B cell (primary cell): ENCODE measurements at regions not wholly inside any gene's neighbourhood (a gene's known extent, or its start where the extent isn't known, plus 50 kb on each side); places are given as distances from the start of the nearest gene placed in this dataset.

Experiments used
- ATAC-seq: fragments of 200-7000 bp; cut with Tn5 transposase; one replicate; pipeline ENCODE4 v1.10.0; 2021; ENCODE audit warnings: low read depth, mild to moderate bottlenecking, moderate number of reproducible peaks, moderate library complexity
- CTCF ChIA-PET: fragments of 350-600 bp; sonication (Branson Sonifier 250); formaldehyde crosslinking; loops from one replicate; lab custom pipeline; 2021; ENCODE audit warnings: antibody characterized with exemption, inconsistent platforms; lab: Charles Lee
- POLR2A ChIA-PET: fragments of 350-600 bp; sonication (Branson Sonifier 250); formaldehyde crosslinking; loops from one replicate; lab custom pipeline; 2021; ENCODE audit warnings: antibody characterized with exemption; lab: Charles Lee
- DNase-seq: peaks from one replicate; pipeline ENCODE4 v3.0.0; 2013
- H2AFZ ChIP-seq: 2 replicates; pipeline ENCODE4 v1.6.1; 2012; ENCODE audit warnings: mild to moderate bottlenecking, low read depth, low read length; ENCODE audit not compliant: insufficient read depth, poor library complexity, severe bottlenecking
- H3K27ac ChIP-seq, 2 donors: 1 replicate in 1 of 2; 2 replicates in 1 of 2; pipeline ENCODE4 v1.5.1; 2012 to 2013; ENCODE audit warnings: low read length in 2 of 2, mild to moderate bottlenecking in 2 of 2, moderate library complexity in 1 of 2
- H3K27me3 ChIP-seq, 4 experiments: fragments of 200-600 bp in 1 of 4; sonication (generic) in 1 of 4; replicated peaks in 1 of 4; 1 replicate in 2 of 4; 2 replicates in 2 of 4; pipeline versions ENCODE4 v1.6.1 to v1.7.0; 2013 to 2016; ENCODE audit warnings: low read length in 3 of 4, mild to moderate bottlenecking in 2 of 4, mixed read lengths in 1 of 4, moderate library complexity in 1 of 4; ENCODE audit not compliant: insufficient read depth in 4 of 4, control insufficient read depth in 3 of 4; ENCODE audit errors: control extremely low read depth in 1 of 4
- H3K36me3 ChIP-seq, 2 experiments: replicated peaks in 1 of 2; 1 replicate in 1 of 2; 2 replicates in 1 of 2; pipeline versions ENCODE4 v1.6.1 to v1.7.1; 2013; ENCODE audit warnings: low read length in 1 of 2; ENCODE audit not compliant: insufficient read depth in 2 of 2, control insufficient read depth in 1 of 2; ENCODE audit errors: control extremely low read depth in 1 of 2, extremely low read depth in 1 of 2
- H3K4me1 ChIP-seq, 2 donors: fragments of 200-600 bp in 1 of 2; sonication (generic) in 1 of 2; 1 replicate in 1 of 2; 2 replicates in 1 of 2; pipeline versions ENCODE4 v1.5.1 to v1.6.1; 2013 to 2017; ENCODE audit warnings: low read length in 2 of 2; ENCODE audit not compliant: control insufficient read depth in 2 of 2, insufficient read depth in 2 of 2
- H3K4me2 ChIP-seq: replicated peaks from 2 replicates; pipeline ENCODE3; 2012; ENCODE audit warnings: mild to moderate bottlenecking, low read depth, low read length; ENCODE audit not compliant: poor library complexity, severe bottlenecking
- H3K4me3 ChIP-seq, 5 experiments: fragments of 200-600 bp in 1 of 5; sonication (generic) in 1 of 5; 1 replicate in 3 of 5; 2 replicates in 2 of 5; pipeline versions ENCODE4 v1.5.1 to v1.7.0; 2011 to 2016; ENCODE audit warnings: low read length in 4 of 5, mild to moderate bottlenecking in 4 of 5, low read depth in 2 of 5, control low read depth in 1 of 5, moderate library complexity in 1 of 5; ENCODE audit not compliant: insufficient read depth in 1 of 5; ENCODE audit errors: control extremely low read depth in 1 of 5, extremely low read depth in 1 of 5
- H3K79me2 ChIP-seq: fragments of 200-600 bp; sonication (generic); one replicate; pipeline ENCODE4 v1.6.0; 2016; ENCODE audit warnings: low read length; ENCODE audit not compliant: control insufficient read depth, insufficient read depth
- H3K9ac ChIP-seq: fragments of 200-600 bp; sonication (generic); 2 replicates; pipeline ENCODE4 v1.6.1; 2017; ENCODE audit warnings: mild to moderate bottlenecking, low read length, moderate library complexity
- H3K9me3 ChIP-seq, 3 donors: one replicate each; pipeline versions ENCODE4 v1.6.1 to v1.7.1; 2013; ENCODE audit warnings: low read length in 2 of 3; ENCODE audit not compliant: control insufficient read depth in 2 of 3, insufficient read depth in 1 of 3; ENCODE audit errors: control extremely low read depth in 1 of 3
- H4K20me1 ChIP-seq: 2 replicates; pipeline ENCODE4 v1.6.0; 2012; ENCODE audit warnings: mild to moderate bottlenecking, low read length; ENCODE audit not compliant: insufficient read depth, control insufficient read depth, poor library complexity, severe bottlenecking
- H3K27ac Mint-ChIP-seq: one replicate; pipeline ENCODE4 v1.8.0; 2021; ENCODE audit warnings: mixed read lengths
- H3K27me3 Mint-ChIP-seq: one replicate; pipeline ENCODE4 v1.8.0; 2021; ENCODE audit warnings: mixed read lengths
- H3K4me1 Mint-ChIP-seq: one replicate; pipeline ENCODE4 v1.8.0; 2021; ENCODE audit warnings: mixed read lengths
- H3K4me3 Mint-ChIP-seq: one replicate; pipeline ENCODE4 v1.8.0; 2021; ENCODE audit warnings: mixed read lengths
- H3K9me3 Mint-ChIP-seq: one replicate; pipeline ENCODE4 v1.8.0; 2022; ENCODE audit warnings: mixed read lengths; ENCODE audit not compliant: insufficient read depth
- EZH2 ChIP-seq: IDR thresholded peaks from 2 replicates; pipeline ENCODE4 v1.6.1; 2012; ENCODE audit warnings: borderline replicate concordance, low read depth, mild to moderate bottlenecking, moderate library complexity, low read length; ENCODE audit not compliant: insufficient read depth, poor library complexity, severe bottlenecking
- WGBS: methylation state at CpG from one replicate; pipeline ENCODE4 v1.1.5; 2013; ENCODE audit warnings: missing lambda C conversion rate; ENCODE audit not compliant: insufficient coverage; 5-methylcytosine and 5-hydroxymethylcytosine counted together
- intact Hi-C: fragments of 100-400 bp; cut with micrococcal nuclease; formaldehyde crosslinking; loops from one replicate; pipeline ENCODE4 v1.10.0; 2022
- TF ChIP-seq, protein P1 (sequence below): fragments of 200-600 bp; IDR thresholded peaks from one replicate; pipeline ENCODE4 v1.8.0; 2022; ENCODE audit warnings: antibody characterized with exemption, mild to moderate bottlenecking

DNA sequence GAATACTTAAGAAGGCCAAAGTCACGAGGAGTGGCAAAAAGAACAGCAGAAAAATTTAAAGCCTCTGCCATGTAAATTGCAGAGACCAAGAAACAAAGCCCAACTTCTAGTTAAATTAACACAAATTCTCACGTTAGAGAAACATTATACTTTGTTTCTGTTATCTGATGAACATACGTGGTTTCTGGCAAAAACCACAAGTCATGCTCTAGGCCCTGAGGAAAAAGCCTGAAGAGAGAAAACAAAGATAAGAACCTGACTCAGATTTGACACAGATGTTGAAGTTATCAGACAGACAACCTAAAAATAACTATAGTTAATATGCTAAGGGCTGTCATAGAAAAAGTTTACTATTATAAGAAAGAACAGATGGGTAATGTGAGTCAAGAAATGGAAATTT is 149.1 kb upstream of the PCDH10 start:
- no peak overlapping the region for H3K9ac ChIP-seq
- no peaks in the 10 kb centered on the region for H3K79me2 ChIP-seq
- no peaks in the 10 kb centered on the region for H3K9me3 ChIP-seq
- H3K36me3 ChIP-seq, result no peaks in the 10 kb centered on the region
- H3K9me3 Mint-ChIP-seq, result peaks cover 2% of the 10 kb centered on the region
- H3K27me3 ChIP-seq, result no peaks in the 10 kb centered on the region
- H3K4me1 ChIP-seq, result no peaks in the 10 kb centered on the region
- H3K27ac Mint-ChIP-seq, result no peak overlapping the region
- ChIA-PET CTCF (no interaction called here), POLR2A (no interaction called here)
- no peak overlapping the region for H3K4me3 ChIP-seq
- no peak overlapping the region for H3K4me2 ChIP-seq
- H2AFZ ChIP-seq, result no peak overlapping the region
- intact Hi-C loops, result no loop called here
- no peaks in the 10 kb centered on the region for H4K20me1 ChIP-seq
- no peaks in the 10 kb centered on the region for H3K4me1 Mint-ChIP-seq
- TF ChIP-seq EZH2, result no peak
- TF ChIP-seq, protein P1, sequence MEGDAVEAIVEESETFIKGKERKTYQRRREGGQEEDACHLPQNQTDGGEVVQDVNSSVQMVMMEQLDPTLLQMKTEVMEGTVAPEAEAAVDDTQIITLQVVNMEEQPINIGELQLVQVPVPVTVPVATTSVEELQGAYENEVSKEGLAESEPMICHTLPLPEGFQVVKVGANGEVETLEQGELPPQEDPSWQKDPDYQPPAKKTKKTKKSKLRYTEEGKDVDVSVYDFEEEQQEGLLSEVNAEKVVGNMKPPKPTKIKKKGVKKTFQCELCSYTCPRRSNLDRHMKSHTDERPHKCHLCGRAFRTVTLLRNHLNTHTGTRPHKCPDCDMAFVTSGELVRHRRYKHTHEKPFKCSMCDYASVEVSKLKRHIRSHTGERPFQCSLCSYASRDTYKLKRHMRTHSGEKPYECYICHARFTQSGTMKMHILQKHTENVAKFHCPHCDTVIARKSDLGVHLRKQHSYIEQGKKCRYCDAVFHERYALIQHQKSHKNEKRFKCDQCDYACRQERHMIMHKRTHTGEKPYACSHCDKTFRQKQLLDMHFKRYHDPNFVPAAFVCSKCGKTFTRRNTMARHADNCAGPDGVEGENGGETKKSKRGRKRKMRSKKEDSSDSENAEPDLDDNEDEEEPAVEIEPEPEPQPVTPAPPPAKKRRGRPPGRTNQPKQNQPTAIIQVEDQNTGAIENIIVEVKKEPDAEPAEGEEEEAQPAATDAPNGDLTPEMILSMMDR, result no peak
- no peak overlapping the region for H3K27ac ChIP-seq
- no peaks in the 10 kb centered on the region for H3K27me3 Mint-ChIP-seq
- no CpG with 5 or more reads among the region's 3 CpGs for WGBS
- no peak for DNase-seq
- H3K4me3 Mint-ChIP-seq, result no peak overlapping the region
- ATAC-seq, result no peak

DNA sequence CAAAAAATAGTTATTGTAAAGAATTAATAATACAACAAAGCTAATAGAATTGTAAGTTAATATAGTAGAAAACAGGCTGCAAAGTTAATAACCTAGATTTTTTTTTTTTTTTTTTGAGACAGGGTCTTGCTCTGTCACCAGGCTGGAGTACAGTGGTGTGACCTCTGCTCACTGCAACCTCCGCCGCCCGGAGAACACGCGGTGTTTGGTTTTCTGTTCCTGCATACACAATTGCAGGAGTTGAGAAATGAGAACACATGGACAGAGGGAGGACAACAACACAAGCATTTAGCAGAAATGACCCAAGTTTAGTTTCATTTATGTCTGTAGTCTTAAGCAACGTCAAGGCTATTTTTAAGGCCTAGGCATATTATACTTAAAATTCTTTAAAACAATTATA is 145.9 kb upstream of the PCDH10 start:
- Mint-ChIP-seq H3K27me3 (no peaks in the 10 kb centered on the region), H3K9me3 (peaks cover 2% of the 10 kb centered on the region), H3K27ac (no peak overlapping the region), H3K4me3 (no peak overlapping the region), H3K4me1 (no peaks in the 10 kb centered on the region)
- Histone ChIP-seq H2AFZ (no peak overlapping the region), H3K27ac (no peak overlapping the region), H3K36me3 (no peaks in the 10 kb centered on the region), H3K9ac (no peak overlapping the region), H3K79me2 (no peaks in the 10 kb centered on the region), H3K9me3 (no peaks in the 10 kb centered on the region), H4K20me1 (no peaks in the 10 kb centered on the region), H3K4me2 (no peak overlapping the region), H3K4me1 (no peaks in the 10 kb centered on the region), H3K27me3 (no peaks in the 10 kb centered on the region), H3K4me3 (no peak overlapping the region)
- intact Hi-C loops, result no loop called here
- DNase-seq (no peak), ATAC-seq (no peak)
- ChIA-PET CTCF (interaction anchor here (0.6 kb wide), 1 partner anchor 844 kb away, joined by 3 read pairs; no protein-coding TSS in a partner anchor), POLR2A (no interaction called here)
- TF ChIP-seq EZH2, result no peak
- TF ChIP-seq, protein P1, result no peak
- WGBS, result 100% methylated on average over 2 of the region's 6 CpGs
